K562 (cell line): ENCODE measurements at regions not wholly inside any gene's neighbourhood (a gene's known extent, or its start where the extent isn't known, plus 50 kb on each side); places are given as distances from the start of the nearest gene placed in this dataset.

Source experiments
- ATAC-seq: fragments of 200-7000 bp; cut with Tn5 transposase; 3 replicates; pipeline ENCODE4 v1.9.1; 2020; ENCODE audit warnings: moderate library complexity
- BruUV-seq: library from RNA; stranded (reverse); fragments of 400-500 nt; replicated peaks from 2 replicates; lab custom pipeline; 2021; lab: Mats Ljungman, UMichigan
- CTCF ChIA-PET: fragments of 300-600 bp; formaldehyde crosslinking; extraction: SDS; loops from one replicate; lab custom pipeline; 2021; ENCODE audit warnings: low intra/inter-chr PET ratio; lab: Yijun Ruan, JAX
- POLR2A ChIA-PET: fragments of 300-600, 350-650 bp; sonication (Branson Sonifier 250); formaldehyde crosslinking; extraction: SDS; loops from one replicate; lab custom pipeline; 2021; ENCODE audit warnings: antibody characterized with exemption, inconsistent platforms; lab: Yijun Ruan, JAX
- DNase-seq, 4 experiments: peaks; one replicate each; pipeline versions ENCODE4 v3.0.0 to v3.0.0-alpha.2; 2011 to 2018; ENCODE audit warnings: low spot score in 3 of 4, mixed read lengths in 3 of 4; ENCODE audit errors: extremely low read depth in 1 of 4
- FAIRE-seq: peaks from 2 replicates; lab custom pipeline; 2011; peaks lifted over from hg19 to GRCh38; lab: Jason Lieb, UNC
- H2AFZ ChIP-seq: 2 replicates; pipeline ENCODE4 v1.6.0; 2011; ENCODE audit warnings: low read depth, low read length, control low read depth, inconsistent platforms
- H3K27ac ChIP-seq: fragments of 200-600 bp; 3 replicates; pipeline ENCODE4 v1.8.0; 2011; ENCODE audit warnings: low read depth, mild to moderate bottlenecking, control low read depth, inconsistent platforms, low read length, moderate library complexity, mixed read lengths; ENCODE audit errors: extremely low read depth
- H3K27me3 ChIP-seq, 2 experiments: fragments of 300-600 bp in 1 of 2; 2 replicates in 1 of 2; 3 replicates in 1 of 2; pipeline versions ENCODE4 v1.6.0 to v1.8.0; 2011; ENCODE audit warnings: inconsistent platforms in 2 of 2, low read length in 2 of 2, mild to moderate bottlenecking in 1 of 2, mixed read lengths in 1 of 2, moderate library complexity in 1 of 2; ENCODE audit not compliant: control insufficient read depth in 2 of 2, insufficient read depth in 2 of 2
- H3K36me3 ChIP-seq: fragments of 300-600 bp; 3 replicates; pipeline ENCODE4 v1.8.0; 2011; ENCODE audit warnings: mild to moderate bottlenecking, low read length, inconsistent platforms; ENCODE audit not compliant: control insufficient read depth, insufficient read depth
- H3K4me1 ChIP-seq, 2 experiments: fragments of 200-600 bp in 1 of 2; replicated peaks in 1 of 2; 2 replicates in 1 of 2; 3 replicates in 1 of 2; pipeline versions ENCODE4 v1.5.1 to v1.8.0; 2011; ENCODE audit warnings: inconsistent platforms in 2 of 2, low read length in 2 of 2, mild to moderate bottlenecking in 1 of 2, mixed read lengths in 1 of 2, moderate library complexity in 1 of 2; ENCODE audit not compliant: control insufficient read depth in 2 of 2, insufficient read depth in 2 of 2
- H3K4me2 ChIP-seq: 2 replicates; pipeline ENCODE4 v1.6.1; 2011; ENCODE audit warnings: low read length, control low read depth, inconsistent platforms, mixed read lengths; ENCODE audit not compliant: insufficient read depth
- H3K4me3 ChIP-seq: fragments of 200-600 bp; sonication (generic), shearing (Covaris generic); 2 replicates; pipeline ENCODE4 v1.5.1; 2016; ENCODE audit warnings: control low read depth, inconsistent platforms
- H3K79me2 ChIP-seq: fragments of 200-600 bp; 3 replicates; pipeline ENCODE4 v1.8.0; 2011; ENCODE audit warnings: low read length, inconsistent platforms; ENCODE audit not compliant: control insufficient read depth, insufficient read depth
- H3K9ac ChIP-seq, 2 experiments: 2 replicates each; pipeline versions ENCODE4 v1.6.0 to v1.6.1; 2011; ENCODE audit warnings: low read depth in 2 of 2, low read length in 2 of 2, control low read depth in 1 of 2, inconsistent platforms in 1 of 2, mild to moderate bottlenecking in 1 of 2, mixed read lengths in 1 of 2; ENCODE audit not compliant: insufficient read depth in 1 of 2
- H3K9me1 ChIP-seq: one replicate; pipeline ENCODE4 v1.6.0; 2011; ENCODE audit warnings: inconsistent platforms, mild to moderate bottlenecking, low read length, moderate library complexity; ENCODE audit not compliant: control insufficient read depth, insufficient read depth
- H3K9me3 ChIP-seq: replicated peaks from 2 replicates; pipeline ENCODE4 v1.5.1; 2011; ENCODE audit warnings: low read depth, low read length, inconsistent platforms; ENCODE audit not compliant: control insufficient read depth, insufficient read depth
- H4K20me1 ChIP-seq: replicated peaks from 2 replicates; pipeline ENCODE4 v1.6.1; 2011; ENCODE audit warnings: low read length, inconsistent platforms, mixed read lengths; ENCODE audit not compliant: control insufficient read depth, insufficient read depth
- BACH1 ChIP-seq: fragments of 200-800 bp; sonication (Bioruptor generic); IDR thresholded peaks from 2 replicates; pipeline ENCODE4 v1.6.1; 2016; ENCODE audit warnings: missing genetic modification characterization, missing compliant biosample characterization
- CBX3 ChIP-seq, 2 experiments: IDR thresholded peaks; 1 replicate in 1 of 2; 2 replicates in 1 of 2; pipeline ENCODE4 v1.6.1; 2012; ENCODE audit warnings: inconsistent platforms in 2 of 2, low read length in 2 of 2, borderline replicate concordance in 1 of 2, control low read depth in 1 of 2
- ELF1 ChIP-seq: fragments of 200-800 bp; sonication (Bioruptor generic); IDR thresholded peaks from 2 replicates; pipeline ENCODE4 v1.6.1; 2016; ENCODE audit warnings: missing genetic modification characterization, missing compliant biosample characterization
- ETV1 ChIP-seq: fragments of 450-650 bp; conservative IDR thresholded peaks from 2 replicates; pipeline ENCODE4 v1.6.1; 2016; ENCODE audit warnings: missing genetic modification characterization, control low read depth, low read depth, missing compliant biosample characterization
- HNRNPL ChIP-seq: fragments of 200-400 bp; formaldehyde crosslinking; IDR thresholded peaks from 2 replicates; pipeline ENCODE4 v1.6.1; 2017; ENCODE audit warnings: low read depth, mild to moderate bottlenecking, low read length
- MXD1 ChIP-seq: fragments of 250-450 bp; sonication (Bioruptor Pico); IDR thresholded peaks from 2 replicates; pipeline ENCODE4 v1.8.0; 2021; ENCODE audit warnings: borderline replicate concordance, mild to moderate bottlenecking, moderate library complexity; ENCODE audit not compliant: poor library complexity, severe bottlenecking
- PHB ChIP-seq: fragments of 250-450 bp; sonication (Bioruptor Pico); IDR thresholded peaks from 2 replicates; pipeline ENCODE4 v1.5.0; 2021
- POLR2B ChIP-seq: fragments of 450-650 bp; IDR thresholded peaks from 2 replicates; pipeline ENCODE4 v1.6.1; 2018; ENCODE audit warnings: low read depth; ENCODE audit not compliant: partially characterized antibody
- RBM14 ChIP-seq: fragments of 200-400 bp; formaldehyde crosslinking; IDR thresholded peaks from 2 replicates; pipeline ENCODE4 v1.6.1; 2018; ENCODE audit warnings: low read depth, mild to moderate bottlenecking, low read length, moderate library complexity, borderline replicate concordance; ENCODE audit not compliant: insufficient read depth
- RFX1 ChIP-seq: fragments of 450-650 bp; IDR thresholded peaks from 2 replicates; pipeline ENCODE4 v1.6.1; 2016; ENCODE audit warnings: mild to moderate bottlenecking, moderate library complexity
- ZC3H11A ChIP-seq: IDR thresholded peaks from 2 replicates; pipeline ENCODE4 v1.6.1; 2012; ENCODE audit warnings: low read depth, low read length, improper control_type of control experiment
- ZNF609 ChIP-seq: sonication (generic); formaldehyde crosslinking; IDR thresholded peaks from 2 replicates; pipeline ENCODE4 v1.8.1; 2023; ENCODE audit warnings: missing genetic modification reagents, mild to moderate bottlenecking, borderline replicate concordance
- WGBS: fragments of 100-300 bp; shearing (Covaris generic); methylation state at CpG from one replicate; pipeline ENCODE4 v1.1.6; 2016; ENCODE audit warnings: low coverage, mixed read lengths; ENCODE audit not compliant: insufficient coverage; ENCODE audit errors: missing lambda C conversion rate; 5-methylcytosine and 5-hydroxymethylcytosine counted together
- in situ Hi-C: fragments of 300-500 bp; cut with MboI; formaldehyde crosslinking; loops from 4 replicates; pipeline ENCODE4 v1.15.0; 2018; ENCODE audit warnings: inconsistent platforms, mixed read lengths
- intact Hi-C: fragments of 100-400 bp; cut with micrococcal nuclease; formaldehyde crosslinking; loops from 2 replicates; pipeline ENCODE4 v1.14.2; 2022

GRCh38 chr17:34784526-34784925, 176.7 kb downstream of the CCT6B start:
- no peak overlapping the region for H3K4me2 ChIP-seq
- no peak overlapping the region for H2AFZ ChIP-seq
- FAIRE-seq (no peak), ATAC-seq (no peak), DNase-seq (no peak)
- H3K9me3 ChIP-seq: no peaks in the 10 kb centered on the region
- no TSS peak for BruUV-seq
- H3K9me1 ChIP-seq: no peaks in the 10 kb centered on the region
- POLR2A ChIA-PET: no interaction called here
- no peaks in the 10 kb centered on the region for H4K20me1 ChIP-seq
- TF ChIP-seq ETV1 (no peak), ELF1 (tag) (no peak), RFX1 (no peak), BACH1 (tag) (no peak), CBX3 (IDR thresholded peaks at IDR 0.05; ENCODE audit: borderline replicate concordance in 1 of 2, low read length in 2 of 2) (no peak), PHB (CRISPR knock-in tag) (no peak)
- H3K4me1 ChIP-seq: no peaks in the 10 kb centered on the region
- 0% methylated on average over 4 of the region's 4 CpGs for WGBS
- in situ Hi-C loops: no loop called here
- no peaks in the 10 kb centered on the region for H3K36me3 ChIP-seq
- peaks cover 0 to 16% of the 10 kb centered on the region in 2 experiments; a peak in 2 of 5 replicates for H3K27me3 ChIP-seq
- intact Hi-C loops: no loop called here
- no peaks in the 10 kb centered on the region for H3K79me2 ChIP-seq
- CTCF ChIA-PET: no interaction called here
- no peak overlapping the region for H3K4me3 ChIP-seq
- H3K27ac ChIP-seq: no peak overlapping the region
- H3K9ac ChIP-seq: no peak overlapping the region

- Histone ChIP-seq H3K9me3 (no peaks in the 10 kb centered on the region), H3K27me3 (peaks cover 0 to 16% of the 10 kb centered on the region in 2 experiments; a peak in 2 of 5 replicates), H3K4me3 (no peak overlapping the region), H3K79me2 (no peaks in the 10 kb centered on the region), H3K4me2 (no peak overlapping the region), H3K36me3 (no peaks in the 10 kb centered on the region), H3K9ac (no peak overlapping the region), H4K20me1 (no peaks in the 10 kb centered on the region), H3K9me1 (no peaks in the 10 kb centered on the region), H2AFZ (no peak overlapping the region), H3K27ac (no peak overlapping the region), H3K4me1 (no peaks in the 10 kb centered on the region)
- in situ Hi-C loops (no loop called here), intact Hi-C loops (no loop called here)
- no peak for FAIRE-seq
- BruUV-seq: no TSS peak
- ATAC-seq: no peak
- ChIA-PET CTCF (no interaction called here), POLR2A (no interaction called here)
- no peak for DNase-seq
- 0% methylated on average over 6 of the region's 6 CpGs for WGBS
- no peak for TF ChIP-seq HNRNPL
- no peak for TF ChIP-seq MXD1 (CRISPR knock-in tag)
- TF ChIP-seq ZC3H11A: no peak
- TF ChIP-seq POLR2B: no peak
- TF ChIP-seq RBM14: no peak
- TF ChIP-seq ZNF609 (CRISPR knock-in tag): no peak
Measured at GRCh38 chr17:34782271-34782670, 179.0 kb downstream of the CCT6B start.
